ENCODE measurements at regions not wholly inside any gene's neighbourhood (a gene's known extent, or its start where the extent isn't known, plus 50 kb on each side); places are given as distances from the start of the nearest gene placed in this dataset.

DNA sequence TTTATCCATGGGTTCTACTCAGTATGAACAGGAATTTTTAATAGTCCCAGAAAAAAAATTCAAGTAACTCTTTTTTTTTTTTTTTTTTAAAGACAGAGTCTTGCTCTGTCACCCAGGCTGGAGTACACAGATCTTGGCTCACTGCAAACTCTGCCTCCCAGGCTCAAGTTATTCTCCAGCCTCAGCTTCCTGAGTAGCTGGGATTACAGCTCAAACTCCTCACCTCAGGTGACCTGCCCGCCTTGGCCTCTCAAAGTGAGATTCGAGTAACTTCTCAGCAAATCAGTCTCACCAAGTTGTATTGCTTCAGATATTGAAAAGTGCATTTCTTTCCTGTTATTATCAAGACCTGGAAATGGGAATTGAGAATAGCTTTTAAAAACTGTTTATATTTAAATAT lies 281.2 kb upstream of the MINDY3 start:
- TF ChIP-seq, protein P1, sequence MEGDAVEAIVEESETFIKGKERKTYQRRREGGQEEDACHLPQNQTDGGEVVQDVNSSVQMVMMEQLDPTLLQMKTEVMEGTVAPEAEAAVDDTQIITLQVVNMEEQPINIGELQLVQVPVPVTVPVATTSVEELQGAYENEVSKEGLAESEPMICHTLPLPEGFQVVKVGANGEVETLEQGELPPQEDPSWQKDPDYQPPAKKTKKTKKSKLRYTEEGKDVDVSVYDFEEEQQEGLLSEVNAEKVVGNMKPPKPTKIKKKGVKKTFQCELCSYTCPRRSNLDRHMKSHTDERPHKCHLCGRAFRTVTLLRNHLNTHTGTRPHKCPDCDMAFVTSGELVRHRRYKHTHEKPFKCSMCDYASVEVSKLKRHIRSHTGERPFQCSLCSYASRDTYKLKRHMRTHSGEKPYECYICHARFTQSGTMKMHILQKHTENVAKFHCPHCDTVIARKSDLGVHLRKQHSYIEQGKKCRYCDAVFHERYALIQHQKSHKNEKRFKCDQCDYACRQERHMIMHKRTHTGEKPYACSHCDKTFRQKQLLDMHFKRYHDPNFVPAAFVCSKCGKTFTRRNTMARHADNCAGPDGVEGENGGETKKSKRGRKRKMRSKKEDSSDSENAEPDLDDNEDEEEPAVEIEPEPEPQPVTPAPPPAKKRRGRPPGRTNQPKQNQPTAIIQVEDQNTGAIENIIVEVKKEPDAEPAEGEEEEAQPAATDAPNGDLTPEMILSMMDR (IDR thresholded peaks at IDR 0.05) = no peak
- no peak for TF ChIP-seq EP300 (IDR thresholded peaks at IDR 0.05)

Data from ovary (tissue), 3 donors.